Peyer's patch (tissue), 4 donors: ENCODE measurements at regions not wholly inside any gene's neighbourhood (a gene's known extent, or its start where the extent isn't known, plus 50 kb on each side); places are given as distances from the start of the nearest gene placed in this dataset.

ENCODE experiments used
- DNase-seq, 3 donors: peaks; one replicate each; pipeline ENCODE4 v3.0.0-alpha.2; 2017 to 2019
- H3K27ac ChIP-seq, 4 donors: fragments of 200-600 bp; sonication (generic); one replicate each; pipeline ENCODE4 v1.5.1; 2016 to 2019
- H3K27me3 ChIP-seq, 2 donors: fragments of 200-600 bp; sonication (generic); one replicate each; pipeline ENCODE4 v1.5.1; 2019
- H3K36me3 ChIP-seq, 3 donors: fragments of 200-600 bp; sonication (generic); one replicate each; pipeline ENCODE4 v1.5.1; 2016 to 2019
- H3K4me1 ChIP-seq, 4 donors: fragments of 200-600 bp; sonication (generic); one replicate each; pipeline ENCODE4 v1.5.1; 2016 to 2019
- H3K4me3 ChIP-seq, 4 donors: fragments of 200-600 bp; sonication (generic); 1 replicate in 3 of 4; 2 replicates in 1 of 4; pipeline ENCODE4 v1.5.1; 2016 to 2019; ENCODE audit warnings: mild to moderate bottlenecking in 1 of 4
- H3K9me3 ChIP-seq, 4 donors: fragments of 200-600 bp; sonication (generic); one replicate each; pipeline ENCODE4 v1.5.1; 2016 to 2019; ENCODE audit warnings: mild to moderate bottlenecking in 1 of 4
- CTCF ChIP-seq, 6 experiments: fragments of 450-650 bp in 4 of 6; fragments of 200-600 bp in 2 of 6; sonication (generic) in 1 of 6; IDR thresholded peaks; one replicate each; pipeline ENCODE4 v1.5.1; 2017 to 2019; ENCODE audit warnings: antibody characterized with exemption in 6 of 6, mild to moderate bottlenecking in 3 of 6, moderate library complexity in 1 of 6
- POLR2A ChIP-seq, 2 donors: fragments of 450-650 bp; IDR thresholded peaks; one replicate each; pipeline ENCODE4 v1.5.1; 2017; ENCODE audit warnings: antibody characterized with exemption in 2 of 2, mild to moderate bottlenecking in 2 of 2, moderate library complexity in 2 of 2

DNA sequence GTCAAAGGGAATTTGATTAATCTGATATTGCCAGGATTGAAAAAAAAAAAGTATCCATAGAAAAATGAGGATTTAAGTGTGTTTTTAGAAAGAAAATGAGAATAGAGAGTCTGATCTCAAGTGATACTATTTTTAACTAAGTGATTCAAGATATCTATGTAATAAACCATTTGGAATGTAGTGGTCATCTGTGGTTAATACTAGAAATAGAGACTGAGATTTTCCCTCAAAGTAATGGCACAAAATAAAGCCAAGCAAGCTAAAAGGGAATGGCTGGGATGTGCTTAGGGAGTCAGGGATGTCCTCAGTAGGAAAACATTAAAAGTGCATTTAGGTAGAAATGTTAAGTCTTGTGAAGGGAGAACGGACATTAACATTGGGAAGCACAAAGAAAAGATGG lies 90.6 kb downstream of the FBXO4 start:
- no peaks in the 10 kb centered on the region for H3K36me3 ChIP-seq
- TF ChIP-seq CTCF (IDR thresholded peaks at IDR 0.05), result no peak
- no peak for TF ChIP-seq POLR2A (IDR thresholded peaks at IDR 0.05)
- DNase-seq, result no peak
- H3K27ac ChIP-seq, result no peak overlapping the region
- H3K4me1 ChIP-seq, result no peaks in the 10 kb centered on the region
- no peak overlapping the region for H3K4me3 ChIP-seq
- no peaks in the 10 kb centered on the region for H3K9me3 ChIP-seq
- H3K27me3 ChIP-seq, result no peaks in the 10 kb centered on the region

GRCh38 chr5:42020788-42021530 lies 95.9 kb downstream of the FBXO4 start:
- Histone ChIP-seq H3K27ac (no peak overlapping the region), H3K4me3 (no peak overlapping the region), H3K4me1 (no peaks in the 10 kb centered on the region), H3K36me3 (no peaks in the 10 kb centered on the region), H3K9me3 (no peaks in the 10 kb centered on the region), H3K27me3 (no peaks in the 10 kb centered on the region)
- no peak for DNase-seq
- TF ChIP-seq POLR2A (IDR thresholded peaks at IDR 0.05), result no peak
- TF ChIP-seq CTCF (IDR thresholded peaks at IDR 0.05), result no peak

- Histone ChIP-seq H3K9me3 (no peaks in the 10 kb centered on the region), H3K4me3 (no peak overlapping the region), H3K4me1 (no peaks in the 10 kb centered on the region), H3K27me3 (no peaks in the 10 kb centered on the region), H3K36me3 (no peaks in the 10 kb centered on the region), H3K27ac (no peak overlapping the region)
- no peak for DNase-seq
- TF ChIP-seq CTCF (IDR thresholded peaks at IDR 0.05), result no peak
- no peak for TF ChIP-seq POLR2A (IDR thresholded peaks at IDR 0.05)
Observed at GRCh38 chr5:42021923-42022322, 96.8 kb downstream of the FBXO4 start.

DNA sequence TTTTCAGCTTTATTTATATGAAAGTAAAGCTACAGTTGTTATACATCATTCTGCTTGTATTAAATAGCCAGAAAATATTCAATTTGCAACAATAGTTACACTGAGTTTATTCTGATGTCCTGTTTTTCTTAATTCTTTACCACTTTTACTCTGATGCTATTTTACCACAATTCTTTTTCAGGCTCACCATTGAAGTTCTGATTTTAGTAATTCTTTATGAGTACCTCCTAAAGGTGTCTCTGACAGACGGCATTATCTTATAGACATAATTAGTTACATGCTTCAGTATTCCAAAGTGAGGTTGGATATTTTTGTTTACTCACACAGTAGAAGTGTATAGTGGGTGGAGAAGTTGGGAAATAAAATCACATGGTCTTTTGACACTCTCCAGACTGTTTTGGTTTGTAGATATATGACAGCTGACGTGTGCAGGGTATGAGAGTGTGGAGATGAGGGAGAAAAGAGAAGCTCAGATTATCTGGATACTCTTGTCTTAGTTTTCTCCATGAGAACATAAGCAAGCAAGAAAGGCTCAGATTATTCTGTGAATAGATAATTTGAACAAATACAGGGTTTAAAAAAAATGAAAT lies 97.4 kb downstream of the FBXO4 start:
- H3K36me3 ChIP-seq, result no peaks in the 10 kb centered on the region
- DNase-seq, result no peak
- H3K27me3 ChIP-seq, result no peaks in the 10 kb centered on the region
- H3K4me1 ChIP-seq, result no peaks in the 10 kb centered on the region
- no peak for TF ChIP-seq CTCF (IDR thresholded peaks at IDR 0.05)
- TF ChIP-seq POLR2A (IDR thresholded peaks at IDR 0.05), result no peak
- H3K9me3 ChIP-seq, result no peaks in the 10 kb centered on the region
- H3K27ac ChIP-seq, result no peak overlapping the region
- no peak overlapping the region for H3K4me3 ChIP-seq

DNA sequence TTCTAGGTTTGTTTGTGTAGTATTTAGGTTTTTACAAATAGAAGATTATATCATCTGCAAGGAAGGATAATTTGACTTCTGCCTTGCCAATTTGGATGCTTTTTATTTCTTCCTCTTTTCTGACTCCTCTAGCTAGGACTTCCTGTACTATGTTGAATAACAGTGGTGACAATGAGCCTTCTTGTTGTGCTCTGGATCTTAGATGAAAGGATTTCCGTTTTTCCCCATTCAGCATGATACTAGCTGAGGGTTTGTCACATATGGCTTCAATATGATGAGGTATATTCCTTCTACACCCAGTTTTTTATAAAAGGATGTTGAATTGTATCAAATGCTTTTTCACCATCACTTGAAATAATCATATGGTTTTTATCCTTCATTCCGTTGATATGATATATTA lies 101.4 kb downstream of the FBXO4 start:
- no peak for TF ChIP-seq CTCF (IDR thresholded peaks at IDR 0.05)
- TF ChIP-seq POLR2A (IDR thresholded peaks at IDR 0.05), result no peak
- no peak overlapping the region for H3K27ac ChIP-seq
- H3K36me3 ChIP-seq, result no peaks in the 10 kb centered on the region
- no peaks in the 10 kb centered on the region for H3K9me3 ChIP-seq
- no peak overlapping the region for H3K4me3 ChIP-seq
- H3K4me1 ChIP-seq, result no peaks in the 10 kb centered on the region
- DNase-seq, result no peak
- H3K27me3 ChIP-seq, result no peaks in the 10 kb centered on the region
